ENCODE measurements at regions not wholly inside any gene's neighbourhood (a gene's known extent, or its start where the extent isn't known, plus 50 kb on each side); places are given as distances from the start of the nearest gene placed in this dataset.

- Histone ChIP-seq H3K9ac (ENCODE audit: low read depth, low read length) (no peak overlapping the region), H3K36me3 (ENCODE audit: insufficient read depth, low read length) (no peaks in the 10 kb centered on the region), H3K9me3 (ENCODE audit: control insufficient read depth, insufficient read depth, low read length) (no peaks in the 10 kb centered on the region), H3K4me1 (ENCODE audit: insufficient read depth, low read length) (no peaks in the 10 kb centered on the region)
Measured at GRCh38 chr7:35548291-35548690, 146.6 kb downstream of the HERPUD2 start.

- Histone ChIP-seq H3K4me1 (ENCODE audit: insufficient read depth, low read length) (no peaks in the 10 kb centered on the region), H3K9me3 (ENCODE audit: control insufficient read depth, insufficient read depth, low read length) (no peaks in the 10 kb centered on the region), H3K9ac (ENCODE audit: low read depth, low read length) (no peak overlapping the region), H3K36me3 (ENCODE audit: insufficient read depth, low read length) (no peaks in the 10 kb centered on the region)
Measured at GRCh38 chr7:35546691-35547429, 148.1 kb downstream of the HERPUD2 start.

GRCh38 chr7:35545831-35546230 is 149.1 kb downstream of the HERPUD2 start:
- Histone ChIP-seq H3K9me3 (ENCODE audit: control insufficient read depth, insufficient read depth, low read length) (no peaks in the 10 kb centered on the region), H3K4me1 (ENCODE audit: insufficient read depth, low read length) (no peaks in the 10 kb centered on the region), H3K36me3 (ENCODE audit: insufficient read depth, low read length) (no peaks in the 10 kb centered on the region), H3K9ac (ENCODE audit: low read depth, low read length) (no peak overlapping the region)

- Histone ChIP-seq H3K9ac (ENCODE audit: low read depth, low read length) (no peak overlapping the region), H3K9me3 (ENCODE audit: control insufficient read depth, insufficient read depth, low read length) (no peaks in the 10 kb centered on the region), H3K4me1 (ENCODE audit: insufficient read depth, low read length) (no peaks in the 10 kb centered on the region), H3K36me3 (ENCODE audit: insufficient read depth, low read length) (no peaks in the 10 kb centered on the region)
Measured at GRCh38 chr7:35544028-35544742, 150.8 kb downstream of the HERPUD2 start.

- peak overlapping the region; percentile 37; the same call in 1 of the 2 replicates for H3K9ac ChIP-seq (ENCODE audit: low read depth, low read length)
- no peaks in the 10 kb centered on the region for H3K9me3 ChIP-seq (ENCODE audit: control insufficient read depth, insufficient read depth, low read length)
- no peaks in the 10 kb centered on the region for H3K36me3 ChIP-seq (ENCODE audit: insufficient read depth, low read length)
- H3K4me1 ChIP-seq (ENCODE audit: insufficient read depth, low read length): no peaks in the 10 kb centered on the region
Measured at GRCh38 chr7:35537067-35538023, 157.6 kb downstream of the HERPUD2 start.

- no peaks in the 10 kb centered on the region for H3K4me1 ChIP-seq (ENCODE audit: insufficient read depth, low read length)
- no peak overlapping the region for H3K9ac ChIP-seq (ENCODE audit: low read depth, low read length)
- H3K36me3 ChIP-seq (ENCODE audit: insufficient read depth, low read length): no peaks in the 10 kb centered on the region
- H3K9me3 ChIP-seq (ENCODE audit: control insufficient read depth, insufficient read depth, low read length): no peaks in the 10 kb centered on the region
Measured at GRCh38 chr7:35536396-35536826, 158.5 kb downstream of the HERPUD2 start.

- Histone ChIP-seq H3K9me3 (ENCODE audit: control insufficient read depth, insufficient read depth, low read length) (no peaks in the 10 kb centered on the region), H3K4me1 (ENCODE audit: insufficient read depth, low read length) (no peaks in the 10 kb centered on the region), H3K9ac (ENCODE audit: low read depth, low read length) (no peak overlapping the region), H3K36me3 (ENCODE audit: insufficient read depth, low read length) (no peaks in the 10 kb centered on the region)
Measured at GRCh38 chr7:35533902-35534301, 161.0 kb downstream of the HERPUD2 start.

- H3K4me1 ChIP-seq (ENCODE audit: insufficient read depth, low read length): no peaks in the 10 kb centered on the region
- H3K9me3 ChIP-seq (ENCODE audit: control insufficient read depth, insufficient read depth, low read length): no peaks in the 10 kb centered on the region
- H3K36me3 ChIP-seq (ENCODE audit: insufficient read depth, low read length): no peaks in the 10 kb centered on the region
- no peak overlapping the region for H3K9ac ChIP-seq (ENCODE audit: low read depth, low read length)
Measured at GRCh38 chr7:35530124-35531109, 164.5 kb downstream of the HERPUD2 start.

- Histone ChIP-seq H3K9me3 (ENCODE audit: control insufficient read depth, insufficient read depth, low read length) (no peaks in the 10 kb centered on the region), H3K36me3 (ENCODE audit: insufficient read depth, low read length) (no peaks in the 10 kb centered on the region), H3K9ac (ENCODE audit: low read depth, low read length) (no peak overlapping the region), H3K4me1 (ENCODE audit: insufficient read depth, low read length) (no peaks in the 10 kb centered on the region)
Measured at GRCh38 chr7:35529713-35530112, 165.2 kb downstream of the HERPUD2 start.

- Histone ChIP-seq H3K9ac (ENCODE audit: low read depth, low read length) (no peak overlapping the region), H3K4me1 (ENCODE audit: insufficient read depth, low read length) (no peaks in the 10 kb centered on the region), H3K36me3 (ENCODE audit: insufficient read depth, low read length) (no peaks in the 10 kb centered on the region), H3K9me3 (ENCODE audit: control insufficient read depth, insufficient read depth, low read length) (no peaks in the 10 kb centered on the region)
Measured at GRCh38 chr7:35528381-35528977, 166.5 kb downstream of the HERPUD2 start.

GRCh38 chr7:35526645-35527044 is 168.3 kb downstream of the HERPUD2 start:
- Histone ChIP-seq H3K36me3 (ENCODE audit: insufficient read depth, low read length) (no peaks in the 10 kb centered on the region), H3K9ac (ENCODE audit: low read depth, low read length) (no peak overlapping the region), H3K9me3 (ENCODE audit: control insufficient read depth, insufficient read depth, low read length) (no peaks in the 10 kb centered on the region), H3K4me1 (ENCODE audit: insufficient read depth, low read length) (no peaks in the 10 kb centered on the region)

- H3K4me1 ChIP-seq (ENCODE audit: insufficient read depth, low read length): no peaks in the 10 kb centered on the region
- H3K36me3 ChIP-seq (ENCODE audit: insufficient read depth, low read length): no peaks in the 10 kb centered on the region
- no peaks in the 10 kb centered on the region for H3K9me3 ChIP-seq (ENCODE audit: control insufficient read depth, insufficient read depth, low read length)
- no peak overlapping the region for H3K9ac ChIP-seq (ENCODE audit: low read depth, low read length)
Measured at GRCh38 chr7:35524112-35524804, 170.7 kb downstream of the HERPUD2 start.

- H3K9ac ChIP-seq (ENCODE audit: low read depth, low read length): no peak overlapping the region
- H3K36me3 ChIP-seq (ENCODE audit: insufficient read depth, low read length): no peaks in the 10 kb centered on the region
- no peaks in the 10 kb centered on the region for H3K9me3 ChIP-seq (ENCODE audit: control insufficient read depth, insufficient read depth, low read length)
- no peaks in the 10 kb centered on the region for H3K4me1 ChIP-seq (ENCODE audit: insufficient read depth, low read length)
Measured at GRCh38 chr7:35523292-35523691, 171.6 kb downstream of the HERPUD2 start.
